GM12878 (cell line): ENCODE measurements at regions not wholly inside any gene's neighbourhood (a gene's known extent, or its start where the extent isn't known, plus 50 kb on each side); places are given as distances from the start of the nearest gene placed in this dataset.

Experiments
- ATAC-seq: fragments of 200-7000 bp; cut with Tn5 transposase; 3 replicates; pipeline ENCODE4 v1.9.1; 2020; ENCODE audit warnings: mild to moderate bottlenecking, moderate library complexity
- BruUV-seq: library from RNA; stranded (reverse); fragments of 400-500 nt; replicated peaks from 2 replicates; lab custom pipeline; 2021; lab: Mats Ljungman, UMichigan
- CTCF ChIA-PET: fragments of 300-600 bp; sonication (Branson Sonifier 250); formaldehyde crosslinking; extraction: SDS; loops from one replicate; lab custom pipeline; 2021; ENCODE audit warnings: inconsistent platforms; lab: Yijun Ruan, JAX
- POLR2A ChIA-PET: fragments of 350-600 bp; formaldehyde crosslinking; extraction: SDS; loops from one replicate; lab custom pipeline; 2021; ENCODE audit warnings: inconsistent platforms; lab: Charles Lee
- RAD21 ChIA-PET: fragments of 300-600 bp; sonication (Branson Sonifier 250); formaldehyde crosslinking; loops from one replicate; lab custom pipeline; 2023; ENCODE audit warnings: antibody characterized with exemption; ENCODE audit not compliant: unreplicated experiment; lab: Charles Lee
- SMC1A ChIA-PET: fragments of 300-600 bp; sonication (Branson Sonifier 250); formaldehyde crosslinking; loops from one replicate; lab custom pipeline; 2023; ENCODE audit not compliant: unreplicated experiment, uncharacterized antibody; lab: Charles Lee
- DNase-seq: peaks from one replicate; pipeline ENCODE4 v3.0.0-alpha.2; 2011; ENCODE audit warnings: low read depth, low spot score
- FAIRE-seq: peaks from 3 replicates; lab custom pipeline; 2011; peaks lifted over from hg19 to GRCh38; lab: Jason Lieb, UNC
- H2AFZ ChIP-seq: 2 replicates; pipeline ENCODE4 v1.6.0; 2011; ENCODE audit warnings: low read depth, low read length, control low read depth; ENCODE audit not compliant: control insufficient read depth
- H3K27ac ChIP-seq: 2 replicates; pipeline ENCODE4 v1.5.1; 2011; ENCODE audit warnings: control low read depth; ENCODE audit not compliant: control insufficient read depth, insufficient read depth
- H3K27me3 ChIP-seq, 2 experiments: replicated peaks in 1 of 2; 2 replicates each; pipeline versions ENCODE4 v1.6.0 to v1.6.1; 2011; ENCODE audit warnings: low read length in 1 of 2; ENCODE audit not compliant: control insufficient read depth in 2 of 2, insufficient read depth in 2 of 2
- H3K36me3 ChIP-seq, 2 experiments: 2 replicates each; pipeline ENCODE4 v1.5.1; 2011; ENCODE audit warnings: low read length in 1 of 2; ENCODE audit not compliant: control insufficient read depth in 2 of 2, insufficient read depth in 2 of 2
- H3K4me1 ChIP-seq: 2 replicates; pipeline ENCODE4 v1.6.1; 2011; ENCODE audit warnings: mild to moderate bottlenecking, low read length, moderate library complexity, mixed read lengths; ENCODE audit not compliant: control insufficient read depth, insufficient read depth
- H3K4me2 ChIP-seq: 2 replicates; pipeline ENCODE4 v1.6.0; 2011; ENCODE audit warnings: control low read depth; ENCODE audit not compliant: control insufficient read depth, insufficient read depth
- H3K4me3 ChIP-seq: fragments of 200-600 bp; sonication (generic); 2 replicates; pipeline ENCODE4 v1.5.1; 2016
- H3K79me2 ChIP-seq: 2 replicates; pipeline ENCODE4 v1.6.0; 2011; ENCODE audit warnings: low read length; ENCODE audit not compliant: control insufficient read depth, insufficient read depth
- H3K9ac ChIP-seq: 2 replicates; pipeline ENCODE4 v1.8.0; 2011; ENCODE audit warnings: low read length, control low read depth, mixed read lengths; ENCODE audit not compliant: control insufficient read depth, insufficient read depth
- H3K9me3 ChIP-seq: replicated peaks from 3 replicates; pipeline ENCODE4 v1.5.1; 2011; ENCODE audit warnings: mild to moderate bottlenecking, low read length; ENCODE audit not compliant: control insufficient read depth, insufficient read depth
- H4K20me1 ChIP-seq: 2 replicates; pipeline ENCODE4 v1.6.0; 2011; ENCODE audit not compliant: control insufficient read depth, insufficient read depth
- BMI1 ChIP-seq: fragments of 450-650 bp; IDR thresholded peaks from 2 replicates; pipeline ENCODE4 v1.6.1; 2016; ENCODE audit warnings: mild to moderate bottlenecking, moderate library complexity, borderline replicate concordance
- CBX3 ChIP-seq: fragments of 200-600 bp; sonication (generic); IDR thresholded peaks from 2 replicates; pipeline ENCODE4 v1.6.1; 2016; ENCODE audit warnings: low read depth, borderline replicate concordance
- GABPA ChIP-seq: IDR thresholded peaks from 2 replicates; pipeline ENCODE4 v1.6.1; 2014; ENCODE audit warnings: antibody characterized with exemption, low read depth, mild to moderate bottlenecking, inconsistent platforms
- IKZF1 ChIP-seq: fragments of 450-650 bp; conservative IDR thresholded peaks from 2 replicates; pipeline ENCODE4 v1.6.1; 2017; ENCODE audit warnings: antibody characterized with exemption, mild to moderate bottlenecking
- KLF5 ChIP-seq: fragments of 450-650 bp; IDR thresholded peaks from 2 replicates; pipeline ENCODE4 v1.6.1; 2014; ENCODE audit warnings: mild to moderate bottlenecking; ENCODE audit not compliant: partially characterized antibody
- PML ChIP-seq: IDR thresholded peaks from 2 replicates; pipeline ENCODE4 v1.6.1; 2012; ENCODE audit warnings: low read length, inconsistent platforms
- SMAD5 ChIP-seq: IDR thresholded peaks from 2 replicates; pipeline ENCODE4 v1.6.1; 2016; ENCODE audit warnings: antibody characterized with exemption, low read depth
- TBL1XR1 ChIP-seq: IDR thresholded peaks from 2 replicates; pipeline ENCODE4 v1.6.1; 2012; ENCODE audit warnings: low read depth, low read length, improper control_type of control experiment
- ZBTB40 ChIP-seq: fragments of 450-650 bp; IDR thresholded peaks from 2 replicates; pipeline ENCODE4 v1.6.1; 2016; ENCODE audit warnings: mild to moderate bottlenecking, moderate library complexity, borderline replicate concordance
- in situ Hi-C: fragments of 300-500 bp; cut with MboI; formaldehyde crosslinking; loops from 9 replicates; pipeline ENCODE4 v1.14.3; 2018; ENCODE audit warnings: mixed read lengths
- intact Hi-C: fragments of 100-400 bp; cut with micrococcal nuclease; formaldehyde crosslinking; loops from one replicate; pipeline ENCODE4 v1.14.2; 2022; ENCODE audit not compliant: unreplicated experiment

GRCh38 chr3:17808994-17809393 is 66.6 kb upstream of the TBC1D5 start:
- Histone ChIP-seq H3K79me2 (no peaks in the 10 kb centered on the region), H3K4me3 (no peak overlapping the region), H4K20me1 (no peaks in the 10 kb centered on the region), H3K36me3 (no peaks in the 10 kb centered on the region), H3K27ac (no peak overlapping the region), H2AFZ (no peak overlapping the region), H3K27me3 (no peaks in the 10 kb centered on the region), H3K4me1 (no peaks in the 10 kb centered on the region), H3K9ac (no peak overlapping the region), H3K4me2 (no peak overlapping the region), H3K9me3 (no peaks in the 10 kb centered on the region; the same call in 2 of the 3 replicates)
- no peak for DNase-seq
- no peak for ATAC-seq
- FAIRE-seq: no peak
- TF ChIP-seq KLF5 (no peak), CBX3 (no peak), GABPA (no peak), ZBTB40 (no peak), BMI1 (no peak), PML (no peak), IKZF1 (no peak), SMAD5 (no peak), TBL1XR1 (no peak)
- ChIA-PET POLR2A (no interaction called here), CTCF (interaction anchor here (0.6 to 1.6 kb wide), 2 partner anchors 9 to 532 kb away, joined by 3 to 4 read pairs; no protein-coding TSS in a partner anchor), SMC1A (no interaction called here), RAD21 (interaction anchor here (1.0 kb wide), 1 partner anchor 379 kb away, joined by 3 read pairs; no protein-coding TSS in a partner anchor)
- in situ Hi-C loops: no loop called here
- no TSS peak for BruUV-seq
- intact Hi-C loops: no loop called here
